GM23338 (cell line): ENCODE measurements at regions not wholly inside any gene's neighbourhood (a gene's known extent, or its start where the extent isn't known, plus 50 kb on each side); places are given as distances from the start of the nearest gene placed in this dataset.

Experiments
- CREB1 ChIP-seq: fragments of 250-450 bp; sonication (Bioruptor Pico); IDR thresholded peaks from 2 replicates; pipeline ENCODE4 v1.5.0; 2020; ENCODE audit warnings: low read depth, mild to moderate bottlenecking, moderate library complexity
- CTCF ChIP-seq, 2 experiments: fragments of 200-600 bp in 1 of 2; sonication (generic) in 1 of 2; conservative IDR thresholded peaks; 2 replicates each; pipeline versions ENCODE4 v1.5.1 to v1.6.1; 2016 to 2017; ENCODE audit warnings: antibody characterized with exemption in 2 of 2, low read depth in 2 of 2, mild to moderate bottlenecking in 2 of 2, moderate library complexity in 1 of 2
- EZH2 ChIP-seq: fragments of 200-600 bp; sonication (generic); IDR thresholded peaks from one replicate; pipeline ENCODE4 v1.8.0; 2017; ENCODE audit warnings: antibody characterized with exemption, mild to moderate bottlenecking, low read depth; ENCODE audit not compliant: unreplicated experiment
- EZH2phosphoT487 ChIP-seq: fragments of 200-600 bp; sonication (generic); IDR thresholded peaks from one replicate; pipeline ENCODE4 v1.8.1; 2018; ENCODE audit warnings: antibody characterized with exemption; ENCODE audit not compliant: unreplicated experiment
- JUNB ChIP-seq: IDR thresholded peaks from one replicate; pipeline ENCODE4 v1.6.1; 2016; ENCODE audit warnings: antibody characterized with exemption; ENCODE audit not compliant: unreplicated experiment
- NANOG ChIP-seq: IDR thresholded peaks from 2 replicates; pipeline ENCODE4 v1.6.1; 2016; ENCODE audit warnings: antibody characterized with exemption, borderline replicate concordance
- POLR2AphosphoS5 ChIP-seq: IDR thresholded peaks from 2 replicates; pipeline ENCODE4 v1.6.1; 2016; ENCODE audit warnings: antibody characterized with exemption, low read depth
- STAT1 ChIP-seq: IDR thresholded peaks from one replicate; pipeline ENCODE4 v1.6.1; 2016; ENCODE audit warnings: antibody characterized with exemption; ENCODE audit not compliant: unreplicated experiment
- ZNF114 ChIP-seq: fragments of 250-450 bp; sonication (Bioruptor Pico); IDR thresholded peaks from 2 replicates; pipeline ENCODE4 v1.5.0; 2020; ENCODE audit warnings: mild to moderate bottlenecking, moderate library complexity
- TF ChIP-seq, protein P1 (sequence below): IDR thresholded peaks from 2 replicates; pipeline ENCODE4 v1.6.1; 2016; ENCODE audit warnings: antibody characterized with exemption
- TF ChIP-seq, protein P2 (sequence below): IDR thresholded peaks from one replicate; pipeline ENCODE4 v1.6.1; 2018; ENCODE audit warnings: antibody characterized with exemption; ENCODE audit not compliant: unreplicated experiment
- TF ChIP-seq, protein P3 (sequence below): fragments of 250-450 bp; sonication (Bioruptor Pico); IDR thresholded peaks from 2 replicates; pipeline ENCODE4 v1.5.0; 2020; ENCODE audit warnings: mild to moderate bottlenecking, moderate library complexity

DNA sequence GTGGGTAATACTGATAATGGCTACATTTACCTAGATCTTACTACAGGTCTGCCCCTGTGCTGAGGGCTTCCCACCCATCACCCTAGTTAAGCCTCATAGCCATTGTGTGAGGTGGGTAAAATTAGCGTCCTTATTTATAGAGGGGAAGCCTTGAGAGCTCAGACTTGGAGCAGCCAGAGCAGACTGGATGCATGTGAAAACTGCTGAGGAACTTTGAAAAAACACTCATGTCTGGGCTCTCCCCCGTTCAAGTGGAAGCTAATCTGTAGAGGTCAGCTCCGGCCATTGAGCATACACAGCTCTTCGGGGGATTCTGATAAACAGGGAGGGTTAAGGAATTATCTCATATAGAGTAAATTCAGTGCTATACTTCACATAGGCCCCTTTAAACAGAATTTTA lies 389.7 kb downstream of the RPS6KC1 start:
- TF ChIP-seq EZH2 (no peak), CTCF (conservative IDR thresholded peaks at IDR 0.05; ENCODE audit: low read depth in 2 of 2) (no peak), POLR2AphosphoS5 (no peak), CREB1 (no peak), STAT1 (no peak), EZH2phosphoT487 (no peak), JUNB (no peak), ZNF114 (no peak), NANOG (no peak)
- TF ChIP-seq, protein P1, sequence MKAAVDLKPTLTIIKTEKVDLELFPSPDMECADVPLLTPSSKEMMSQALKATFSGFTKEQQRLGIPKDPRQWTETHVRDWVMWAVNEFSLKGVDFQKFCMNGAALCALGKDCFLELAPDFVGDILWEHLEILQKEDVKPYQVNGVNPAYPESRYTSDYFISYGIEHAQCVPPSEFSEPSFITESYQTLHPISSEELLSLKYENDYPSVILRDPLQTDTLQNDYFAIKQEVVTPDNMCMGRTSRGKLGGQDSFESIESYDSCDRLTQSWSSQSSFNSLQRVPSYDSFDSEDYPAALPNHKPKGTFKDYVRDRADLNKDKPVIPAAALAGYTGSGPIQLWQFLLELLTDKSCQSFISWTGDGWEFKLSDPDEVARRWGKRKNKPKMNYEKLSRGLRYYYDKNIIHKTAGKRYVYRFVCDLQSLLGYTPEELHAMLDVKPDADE: no peak
- TF ChIP-seq, protein P2, sequence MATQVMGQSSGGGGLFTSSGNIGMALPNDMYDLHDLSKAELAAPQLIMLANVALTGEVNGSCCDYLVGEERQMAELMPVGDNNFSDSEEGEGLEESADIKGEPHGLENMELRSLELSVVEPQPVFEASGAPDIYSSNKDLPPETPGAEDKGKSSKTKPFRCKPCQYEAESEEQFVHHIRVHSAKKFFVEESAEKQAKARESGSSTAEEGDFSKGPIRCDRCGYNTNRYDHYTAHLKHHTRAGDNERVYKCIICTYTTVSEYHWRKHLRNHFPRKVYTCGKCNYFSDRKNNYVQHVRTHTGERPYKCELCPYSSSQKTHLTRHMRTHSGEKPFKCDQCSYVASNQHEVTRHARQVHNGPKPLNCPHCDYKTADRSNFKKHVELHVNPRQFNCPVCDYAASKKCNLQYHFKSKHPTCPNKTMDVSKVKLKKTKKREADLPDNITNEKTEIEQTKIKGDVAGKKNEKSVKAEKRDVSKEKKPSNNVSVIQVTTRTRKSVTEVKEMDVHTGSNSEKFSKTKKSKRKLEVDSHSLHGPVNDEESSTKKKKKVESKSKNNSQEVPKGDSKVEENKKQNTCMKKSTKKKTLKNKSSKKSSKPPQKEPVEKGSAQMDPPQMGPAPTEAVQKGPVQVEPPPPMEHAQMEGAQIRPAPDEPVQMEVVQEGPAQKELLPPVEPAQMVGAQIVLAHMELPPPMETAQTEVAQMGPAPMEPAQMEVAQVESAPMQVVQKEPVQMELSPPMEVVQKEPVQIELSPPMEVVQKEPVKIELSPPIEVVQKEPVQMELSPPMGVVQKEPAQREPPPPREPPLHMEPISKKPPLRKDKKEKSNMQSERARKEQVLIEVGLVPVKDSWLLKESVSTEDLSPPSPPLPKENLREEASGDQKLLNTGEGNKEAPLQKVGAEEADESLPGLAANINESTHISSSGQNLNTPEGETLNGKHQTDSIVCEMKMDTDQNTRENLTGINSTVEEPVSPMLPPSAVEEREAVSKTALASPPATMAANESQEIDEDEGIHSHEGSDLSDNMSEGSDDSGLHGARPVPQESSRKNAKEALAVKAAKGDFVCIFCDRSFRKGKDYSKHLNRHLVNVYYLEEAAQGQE: no peak
- TF ChIP-seq, protein P3, sequence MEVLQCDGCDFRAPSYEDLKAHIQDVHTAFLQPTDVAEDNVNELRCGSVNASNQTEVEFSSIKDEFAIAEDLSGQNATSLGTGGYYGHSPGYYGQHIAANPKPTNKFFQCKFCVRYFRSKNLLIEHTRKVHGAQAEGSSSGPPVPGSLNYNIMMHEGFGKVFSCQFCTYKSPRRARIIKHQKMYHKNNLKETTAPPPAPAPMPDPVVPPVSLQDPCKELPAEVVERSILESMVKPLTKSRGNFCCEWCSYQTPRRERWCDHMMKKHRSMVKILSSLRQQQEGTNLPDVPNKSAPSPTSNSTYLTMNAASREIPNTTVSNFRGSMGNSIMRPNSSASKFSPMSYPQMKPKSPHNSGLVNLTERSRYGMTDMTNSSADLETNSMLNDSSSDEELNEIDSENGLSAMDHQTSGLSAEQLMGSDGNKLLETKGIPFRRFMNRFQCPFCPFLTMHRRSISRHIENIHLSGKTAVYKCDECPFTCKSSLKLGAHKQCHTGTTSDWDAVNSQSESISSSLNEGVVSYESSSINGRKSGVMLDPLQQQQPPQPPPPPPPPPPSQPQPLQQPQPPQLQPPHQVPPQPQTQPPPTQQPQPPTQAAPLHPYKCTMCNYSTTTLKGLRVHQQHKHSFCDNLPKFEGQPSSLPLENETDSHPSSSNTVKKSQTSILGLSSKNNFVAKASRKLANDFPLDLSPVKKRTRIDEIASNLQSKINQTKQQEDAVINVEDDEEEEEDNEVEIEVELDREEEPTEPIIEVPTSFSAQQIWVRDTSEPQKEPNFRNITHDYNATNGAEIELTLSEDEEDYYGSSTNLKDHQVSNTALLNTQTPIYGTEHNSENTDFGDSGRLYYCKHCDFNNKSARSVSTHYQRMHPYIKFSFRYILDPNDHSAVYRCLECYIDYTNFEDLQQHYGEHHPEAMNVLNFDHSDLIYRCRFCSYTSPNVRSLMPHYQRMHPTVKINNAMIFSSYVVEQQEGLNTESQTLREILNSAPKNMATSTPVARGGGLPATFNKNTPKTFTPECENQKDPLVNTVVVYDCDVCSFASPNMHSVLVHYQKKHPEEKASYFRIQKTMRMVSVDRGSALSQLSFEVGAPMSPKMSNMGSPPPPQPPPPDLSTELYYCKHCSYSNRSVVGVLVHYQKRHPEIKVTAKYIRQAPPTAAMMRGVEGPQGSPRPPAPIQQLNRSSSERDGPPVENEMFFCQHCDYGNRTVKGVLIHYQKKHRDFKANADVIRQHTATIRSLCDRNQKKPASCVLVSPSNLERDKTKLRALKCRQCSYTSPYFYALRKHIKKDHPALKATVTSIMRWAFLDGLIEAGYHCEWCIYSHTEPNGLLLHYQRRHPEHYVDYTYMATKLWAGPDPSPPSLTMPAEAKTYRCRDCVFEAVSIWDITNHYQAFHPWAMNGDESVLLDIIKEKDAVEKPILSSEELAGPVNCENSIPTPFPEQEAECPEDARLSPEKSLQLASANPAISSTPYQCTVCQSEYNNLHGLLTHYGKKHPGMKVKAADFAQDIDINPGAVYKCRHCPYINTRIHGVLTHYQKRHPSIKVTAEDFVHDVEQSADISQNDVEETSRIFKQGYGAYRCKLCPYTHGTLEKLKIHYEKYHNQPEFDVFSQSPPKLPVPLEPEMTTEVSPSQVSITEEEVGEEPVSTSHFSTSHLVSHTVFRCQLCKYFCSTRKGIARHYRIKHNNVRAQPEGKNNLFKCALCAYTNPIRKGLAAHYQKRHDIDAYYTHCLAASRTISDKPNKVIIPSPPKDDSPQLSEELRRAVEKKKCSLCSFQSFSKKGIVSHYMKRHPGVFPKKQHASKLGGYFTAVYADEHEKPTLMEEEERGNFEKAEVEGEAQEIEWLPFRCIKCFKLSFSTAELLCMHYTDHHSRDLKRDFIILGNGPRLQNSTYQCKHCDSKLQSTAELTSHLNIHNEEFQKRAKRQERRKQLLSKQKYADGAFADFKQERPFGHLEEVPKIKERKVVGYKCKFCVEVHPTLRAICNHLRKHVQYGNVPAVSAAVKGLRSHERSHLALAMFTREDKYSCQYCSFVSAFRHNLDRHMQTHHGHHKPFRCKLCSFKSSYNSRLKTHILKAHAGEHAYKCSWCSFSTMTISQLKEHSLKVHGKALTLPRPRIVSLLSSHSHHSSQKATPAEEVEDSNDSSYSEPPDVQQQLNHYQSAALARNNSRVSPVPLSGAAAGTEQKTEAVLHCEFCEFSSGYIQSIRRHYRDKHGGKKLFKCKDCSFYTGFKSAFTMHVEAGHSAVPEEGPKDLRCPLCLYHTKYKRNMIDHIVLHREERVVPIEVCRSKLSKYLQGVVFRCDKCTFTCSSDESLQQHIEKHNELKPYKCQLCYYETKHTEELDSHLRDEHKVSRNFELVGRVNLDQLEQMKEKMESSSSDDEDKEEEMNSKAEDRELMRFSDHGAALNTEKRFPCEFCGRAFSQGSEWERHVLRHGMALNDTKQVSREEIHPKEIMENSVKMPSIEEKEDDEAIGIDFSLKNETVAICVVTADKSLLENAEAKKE (CRISPR knock-in tag): no peak
